Choroid plexus epithelial cell (primary cell): ENCODE measurements at regions not wholly inside any gene's neighbourhood (a gene's known extent, or its start where the extent isn't known, plus 50 kb on each side); places are given as distances from the start of the nearest gene placed in this dataset.

Source experiments
- DNase-seq: peaks from one replicate; pipeline ENCODE4 v3.0.0-alpha.2; 2010; ENCODE audit warnings: low read depth
- H3K4me3 ChIP-seq: 2 replicates; pipeline ENCODE4 v1.5.1; 2011; ENCODE audit warnings: low read depth, mild to moderate bottlenecking, control low read depth, low read length, moderate library complexity
- TF ChIP-seq, protein P1 (sequence below): conservative IDR thresholded peaks from 2 replicates; pipeline ENCODE4 v1.5.1; 2011; ENCODE audit warnings: low read depth, mild to moderate bottlenecking, control low read depth, inconsistent platforms, low read length, moderate library complexity

DNA sequence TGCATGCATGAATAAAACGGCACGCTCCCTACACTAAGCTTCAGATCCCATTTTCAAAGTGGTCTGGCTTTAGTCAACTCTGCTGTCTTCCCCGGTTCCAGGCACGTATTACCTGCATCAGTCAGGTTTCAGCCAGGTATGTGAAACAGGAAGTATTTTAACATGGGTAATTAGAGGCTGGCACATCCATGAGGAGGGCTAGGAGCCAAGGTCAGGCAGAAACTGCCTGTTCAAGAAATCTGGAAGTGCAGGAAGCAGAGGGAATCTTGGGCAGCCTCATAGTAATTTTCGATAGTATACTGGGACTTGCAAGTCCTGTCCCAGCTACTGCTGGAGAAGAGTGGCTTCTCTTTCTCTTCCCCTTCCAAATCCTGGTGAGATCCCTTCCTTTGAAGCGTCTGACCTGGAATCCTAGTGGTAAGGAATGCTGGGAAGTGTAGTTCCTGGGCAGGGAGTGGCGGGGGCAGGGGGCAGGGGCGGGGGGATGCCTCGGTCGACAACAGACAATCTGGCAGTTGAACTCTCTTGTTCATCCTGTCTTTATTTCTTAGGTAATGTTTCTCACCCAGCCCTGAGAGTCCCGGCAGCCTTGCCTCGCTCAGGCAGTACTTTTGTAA lies 403.1 kb downstream of the TLE4 start:
- no peak for DNase-seq
- TF ChIP-seq, protein P1, sequence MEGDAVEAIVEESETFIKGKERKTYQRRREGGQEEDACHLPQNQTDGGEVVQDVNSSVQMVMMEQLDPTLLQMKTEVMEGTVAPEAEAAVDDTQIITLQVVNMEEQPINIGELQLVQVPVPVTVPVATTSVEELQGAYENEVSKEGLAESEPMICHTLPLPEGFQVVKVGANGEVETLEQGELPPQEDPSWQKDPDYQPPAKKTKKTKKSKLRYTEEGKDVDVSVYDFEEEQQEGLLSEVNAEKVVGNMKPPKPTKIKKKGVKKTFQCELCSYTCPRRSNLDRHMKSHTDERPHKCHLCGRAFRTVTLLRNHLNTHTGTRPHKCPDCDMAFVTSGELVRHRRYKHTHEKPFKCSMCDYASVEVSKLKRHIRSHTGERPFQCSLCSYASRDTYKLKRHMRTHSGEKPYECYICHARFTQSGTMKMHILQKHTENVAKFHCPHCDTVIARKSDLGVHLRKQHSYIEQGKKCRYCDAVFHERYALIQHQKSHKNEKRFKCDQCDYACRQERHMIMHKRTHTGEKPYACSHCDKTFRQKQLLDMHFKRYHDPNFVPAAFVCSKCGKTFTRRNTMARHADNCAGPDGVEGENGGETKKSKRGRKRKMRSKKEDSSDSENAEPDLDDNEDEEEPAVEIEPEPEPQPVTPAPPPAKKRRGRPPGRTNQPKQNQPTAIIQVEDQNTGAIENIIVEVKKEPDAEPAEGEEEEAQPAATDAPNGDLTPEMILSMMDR: no peak
- no peak overlapping the region for H3K4me3 ChIP-seq

DNA sequence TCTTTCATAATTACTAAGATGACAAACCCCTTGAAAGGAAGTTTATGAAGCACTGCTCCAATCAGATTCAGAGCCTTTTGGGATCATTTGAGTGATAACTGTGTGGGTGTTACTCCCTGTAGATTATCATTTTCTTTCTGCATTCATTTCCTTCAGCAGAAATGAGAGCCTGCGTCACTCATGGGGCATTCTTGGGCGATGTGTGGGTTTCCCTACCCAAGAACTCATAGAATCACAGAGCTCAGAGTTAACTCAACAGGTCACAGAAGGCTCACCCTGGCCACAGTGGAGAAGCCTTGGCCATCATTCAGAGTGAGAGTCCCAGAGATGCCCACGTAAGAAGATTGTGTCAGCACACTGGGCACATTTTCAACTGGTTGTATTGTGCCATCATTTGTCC lies 401.9 kb downstream of the TLE4 start:
- DNase-seq: no peak

DNA sequence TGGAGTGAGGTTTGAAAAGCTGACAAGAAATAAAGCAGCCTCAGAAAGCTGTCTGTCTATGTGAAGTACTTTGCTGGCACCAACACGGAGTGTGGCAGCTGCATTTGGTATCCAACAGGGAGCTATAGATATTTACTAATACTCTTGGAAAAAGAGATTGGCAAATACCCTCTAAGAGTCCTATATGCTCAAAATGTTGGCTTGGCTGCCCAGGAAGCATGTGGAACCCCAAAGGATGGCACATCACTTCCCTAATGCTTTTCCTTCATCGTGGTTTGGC lies 398.3 kb downstream of the TLE4 start:
- H3K4me3 ChIP-seq: no peak overlapping the region
- TF ChIP-seq, protein P1: no peak
- DNase-seq: no peak

More for the DNA sequence above, 401.9 kb downstream of the TLE4 start:
- no peak overlapping the region for H3K4me3 ChIP-seq
- TF ChIP-seq, protein P1: no peak

DNA sequence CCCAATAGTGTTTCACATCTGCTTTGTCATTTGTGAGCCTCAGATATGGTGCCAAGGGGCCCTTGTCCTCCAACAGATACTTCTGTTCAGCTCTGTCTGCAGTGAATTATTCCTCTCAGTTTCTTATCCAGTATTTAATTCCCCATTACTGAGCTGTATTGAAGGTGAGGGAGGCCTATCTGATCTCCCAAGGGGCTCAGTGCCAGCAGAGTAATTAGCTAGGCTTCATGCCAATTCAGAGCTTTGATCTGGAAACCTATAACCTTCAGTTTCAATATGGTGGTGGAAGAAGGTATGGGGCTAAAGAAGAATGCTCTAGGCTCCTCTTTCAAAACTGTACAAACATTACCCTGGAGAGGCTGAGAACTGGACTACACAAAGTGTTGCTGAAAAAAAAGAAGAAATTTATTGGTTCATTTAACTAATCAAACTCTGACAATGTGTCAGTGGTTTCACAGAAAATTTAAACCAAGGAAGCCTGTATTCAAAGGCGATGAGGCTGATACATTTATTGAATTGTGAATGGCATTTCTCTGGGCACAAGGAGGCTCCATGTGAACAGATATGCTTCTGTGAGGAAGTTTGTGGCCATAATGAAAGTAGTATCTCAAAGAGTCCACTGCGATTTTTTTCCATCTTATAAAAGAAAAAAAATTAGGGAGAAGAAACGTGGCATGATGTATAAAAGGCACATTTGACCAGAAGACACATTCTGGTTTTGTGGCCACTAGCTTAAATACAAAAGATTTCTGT lies 397.8 kb downstream of the TLE4 start:
- no peak overlapping the region for H3K4me3 ChIP-seq
- TF ChIP-seq, protein P1: no peak
- no peak for DNase-seq

DNA sequence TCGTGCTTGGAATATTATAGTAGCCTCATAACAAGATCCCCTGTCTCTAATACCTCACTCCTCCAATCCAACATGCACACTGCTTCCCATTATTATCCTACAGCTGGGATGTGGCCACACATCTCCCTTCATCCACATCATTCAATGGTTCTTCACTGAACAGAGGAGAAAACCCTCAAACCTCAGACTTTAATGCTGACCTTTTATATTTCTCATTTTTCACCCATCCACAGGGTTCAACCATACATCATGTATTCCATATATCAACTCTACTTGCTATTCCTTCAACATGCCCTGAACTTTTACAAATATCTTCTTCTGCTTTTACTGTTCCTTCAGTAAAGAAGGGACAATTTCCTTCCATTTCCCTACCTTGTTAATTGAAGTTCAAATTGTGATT lies 396.8 kb downstream of the TLE4 start:
- H3K4me3 ChIP-seq: no peak overlapping the region
- TF ChIP-seq, protein P1: no peak
- DNase-seq: no peak

DNA sequence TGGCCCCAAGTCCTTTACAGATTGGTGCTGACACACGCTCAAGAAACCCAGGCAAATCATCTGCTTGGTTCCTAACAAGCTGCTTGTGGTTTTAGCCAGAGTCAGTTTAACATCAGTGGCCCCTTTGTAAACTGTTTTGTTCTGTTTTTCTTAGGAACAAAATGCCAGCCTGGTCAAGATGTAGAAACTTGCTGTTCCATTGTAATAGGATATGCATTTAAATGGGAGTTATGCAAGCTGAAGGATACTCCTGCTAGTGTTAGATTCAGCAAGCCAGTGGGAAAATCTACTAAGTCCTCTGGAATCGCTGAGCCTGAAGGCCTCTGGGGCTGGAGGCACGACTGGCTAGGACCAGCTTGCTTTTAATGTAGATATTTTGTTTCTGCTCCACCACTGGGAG lies 391.1 kb downstream of the TLE4 start:
- peak; percentile 22 for DNase-seq
- TF ChIP-seq, protein P1: no peak
- H3K4me3 ChIP-seq: no peak overlapping the region

DNA sequence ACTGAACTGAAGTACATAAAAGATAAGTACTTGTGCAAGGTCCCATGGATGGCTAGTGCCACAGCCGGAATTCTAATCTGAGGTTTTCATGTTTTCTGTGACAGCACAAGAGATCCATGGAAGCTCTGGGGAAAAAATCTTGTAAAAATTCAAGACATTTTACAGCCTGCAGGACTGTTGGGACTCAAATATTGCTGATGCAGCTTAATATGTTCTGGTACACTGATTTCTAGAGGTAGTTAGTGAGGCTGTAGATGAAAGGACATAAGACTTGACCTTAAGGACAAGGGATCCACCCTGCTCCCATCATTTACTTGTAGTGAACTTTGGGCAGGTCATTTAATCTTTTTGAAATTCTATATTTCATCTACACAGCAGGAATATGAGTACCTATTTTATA lies 390.4 kb downstream of the TLE4 start:
- TF ChIP-seq, protein P1: no peak
- H3K4me3 ChIP-seq: no peak overlapping the region
- DNase-seq: no peak
